ENCODE measurements at regions not wholly inside any gene's neighbourhood (a gene's known extent, or its start where the extent isn't known, plus 50 kb on each side); places are given as distances from the start of the nearest gene placed in this dataset.

GRCh38 chr7:40922316-40922670, 780.6 kb downstream of the INHBA start:
- H2AFZ ChIP-seq (ENCODE audit: low read depth, low read length), result no peak overlapping the region
- no peak overlapping the region for H3K4me3 ChIP-seq (ENCODE audit: low read length)
- H3K36me3 ChIP-seq (ENCODE audit: insufficient read depth, low read length), result no peaks in the 10 kb centered on the region
- no peaks in the 10 kb centered on the region for H3K9me3 ChIP-seq (ENCODE audit: low read length)
- H3K27me3 ChIP-seq (ENCODE audit: insufficient read depth, low read length), result no peaks in the 10 kb centered on the region
- H3K4me1 ChIP-seq (ENCODE audit: insufficient read depth, low read length), result peaks cover 4% of the 10 kb centered on the region

- Histone ChIP-seq H3K27me3 (ENCODE audit: insufficient read depth, low read length) (no peaks in the 10 kb centered on the region), H2AFZ (ENCODE audit: low read depth, low read length) (peak overlapping the region; percentile 17), H3K36me3 (ENCODE audit: insufficient read depth, low read length) (no peaks in the 10 kb centered on the region), H3K9me3 (ENCODE audit: low read length) (no peaks in the 10 kb centered on the region), H3K4me1 (ENCODE audit: insufficient read depth, low read length) (peaks cover 4% of the 10 kb centered on the region), H3K4me3 (ENCODE audit: low read length) (no peak overlapping the region)
Observed at GRCh38 chr7:40921589-40922315, 781.1 kb downstream of the INHBA start.

- no peak overlapping the region for H3K4me3 ChIP-seq (ENCODE audit: low read length)
- no peaks in the 10 kb centered on the region for H3K9me3 ChIP-seq (ENCODE audit: low read length)
- H3K4me1 ChIP-seq (ENCODE audit: insufficient read depth, low read length), result peaks cover 4% of the 10 kb centered on the region
- no peak overlapping the region for H2AFZ ChIP-seq (ENCODE audit: low read depth, low read length)
- no peaks in the 10 kb centered on the region for H3K36me3 ChIP-seq (ENCODE audit: insufficient read depth, low read length)
- H3K27me3 ChIP-seq (ENCODE audit: insufficient read depth, low read length), result no peaks in the 10 kb centered on the region
Observed at GRCh38 chr7:40918701-40919271, 784.0 kb downstream of the SUGCT start.

- no peaks in the 10 kb centered on the region for H3K27me3 ChIP-seq (ENCODE audit: insufficient read depth, low read length)
- H2AFZ ChIP-seq (ENCODE audit: low read depth, low read length), result no peak overlapping the region
- no peaks in the 10 kb centered on the region for H3K36me3 ChIP-seq (ENCODE audit: insufficient read depth, low read length)
- no peak overlapping the region for H3K4me3 ChIP-seq (ENCODE audit: low read length)
- H3K9me3 ChIP-seq (ENCODE audit: low read length), result no peaks in the 10 kb centered on the region
- peaks cover 4% of the 10 kb centered on the region for H3K4me1 ChIP-seq (ENCODE audit: insufficient read depth, low read length)
Observed at GRCh38 chr7:40916813-40917212, 782.0 kb downstream of the SUGCT start.

GRCh38 chr7:40915071-40915470, 780.3 kb downstream of the SUGCT start:
- H3K4me3 ChIP-seq (ENCODE audit: low read length), result no peak overlapping the region
- no peaks in the 10 kb centered on the region for H3K4me1 ChIP-seq (ENCODE audit: insufficient read depth, low read length)
- H2AFZ ChIP-seq (ENCODE audit: low read depth, low read length), result no peak overlapping the region

More at GRCh38 chr7:40915071-40915470, 780.3 kb downstream of the SUGCT start:
- no peaks in the 10 kb centered on the region for H3K27me3 ChIP-seq (ENCODE audit: insufficient read depth, low read length)
- no peaks in the 10 kb centered on the region for H3K9me3 ChIP-seq (ENCODE audit: low read length)
- no peaks in the 10 kb centered on the region for H3K36me3 ChIP-seq (ENCODE audit: insufficient read depth, low read length)

All from neuron (in vitro differentiated cells).